G401.6 (cell line): ENCODE measurements at regions not wholly inside any gene's neighbourhood (a gene's known extent, or its start where the extent isn't known, plus 50 kb on each side); places are given as distances from the start of the nearest gene placed in this dataset.

Source experiments
- FAIRE-seq: peaks from 2 replicates; lab custom pipeline; 2012; peaks lifted over from hg19 to GRCh38; lab: Jason Lieb, UNC

DNA sequence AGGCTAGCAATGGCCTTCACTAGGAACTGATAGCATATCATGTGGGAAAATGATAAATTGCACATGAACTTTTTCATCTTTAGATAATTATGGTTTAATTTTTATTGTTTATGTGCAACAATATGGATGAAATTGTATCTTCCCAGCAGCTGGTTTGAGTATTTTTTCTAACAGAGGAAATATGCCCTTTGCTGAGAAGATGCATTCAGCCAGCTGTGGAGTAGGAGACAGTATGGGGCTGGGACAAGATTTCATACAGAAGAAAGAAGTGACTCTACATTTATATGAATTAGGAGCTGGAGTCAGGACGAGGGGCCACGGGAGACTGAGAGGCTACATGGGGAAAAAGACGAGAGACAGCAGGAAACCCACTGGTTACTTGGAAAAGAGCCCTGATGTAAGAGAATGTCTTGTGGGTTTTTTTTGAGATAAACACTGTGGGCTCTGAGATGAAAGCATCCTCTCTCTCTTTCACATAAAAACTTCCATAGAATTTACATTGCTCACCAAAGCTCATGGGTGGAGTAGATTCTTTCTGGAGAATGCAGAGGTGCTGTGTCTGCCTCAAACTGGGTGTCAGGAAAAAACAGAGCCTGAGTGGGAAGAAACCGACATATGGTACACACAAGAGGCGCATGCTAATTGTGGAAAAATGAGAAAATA, 115.2 kb upstream of the PDZRN3 start:
- FAIRE-seq: no peak

DNA sequence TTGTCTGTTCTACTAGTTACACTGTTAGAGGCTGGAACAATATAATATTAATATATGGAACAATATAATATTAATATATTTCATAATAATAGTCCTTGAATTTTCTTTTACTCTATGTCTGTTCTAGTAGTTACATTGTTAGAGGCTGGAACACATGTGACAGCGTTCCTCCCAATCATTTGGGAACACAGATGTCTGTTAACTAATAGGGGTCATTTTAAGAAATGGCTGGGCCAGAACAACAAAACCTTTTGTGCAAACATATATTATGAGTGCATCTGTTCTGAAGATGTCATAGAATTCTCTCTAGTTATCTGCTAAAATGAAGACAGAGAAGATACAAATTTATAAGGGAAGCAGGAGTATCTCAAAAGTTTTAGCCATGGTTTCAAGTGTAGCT, 114.0 kb upstream of the PDZRN3 start:
- no peak for FAIRE-seq

DNA sequence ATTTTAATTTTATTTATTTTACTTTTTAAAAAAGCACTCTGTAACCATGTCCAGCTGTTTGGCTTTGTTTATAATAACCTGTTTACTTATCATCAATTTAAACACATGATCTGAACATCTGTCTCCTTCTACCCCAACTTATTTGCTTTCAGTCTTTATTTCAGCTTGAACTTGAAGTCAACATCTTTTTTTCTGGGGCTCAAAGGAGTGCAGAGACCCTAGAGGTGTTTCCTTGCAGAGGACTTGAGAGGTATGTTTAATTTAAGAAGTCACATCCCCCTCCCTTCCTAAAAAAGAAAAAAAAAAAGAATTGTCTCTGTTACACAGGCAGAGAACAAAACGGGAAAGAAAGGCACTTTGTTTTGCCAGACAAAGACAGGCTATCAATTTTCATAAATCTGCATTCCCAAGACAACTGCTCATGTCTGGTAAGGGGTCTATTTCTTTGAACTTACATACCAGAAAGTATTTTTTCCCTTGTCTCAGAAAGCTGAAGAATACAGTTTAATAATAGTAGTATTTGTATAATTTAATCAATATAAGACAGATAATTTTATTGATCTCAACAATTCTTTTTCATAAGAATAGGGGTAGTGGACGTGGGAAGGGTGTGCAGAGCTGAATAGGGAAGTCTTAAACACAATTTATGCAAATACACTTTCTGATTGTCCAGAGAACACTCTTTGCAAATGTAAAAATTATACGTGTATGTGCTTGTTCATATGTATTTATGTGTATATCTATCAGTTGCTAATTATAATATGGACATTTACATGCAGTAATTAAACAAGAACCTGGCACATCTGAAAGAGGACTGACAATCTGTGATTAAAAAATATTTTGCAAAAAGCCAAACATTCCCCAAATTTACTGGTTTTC, 109.7 kb upstream of the PDZRN3 start:
- no peak for FAIRE-seq

DNA sequence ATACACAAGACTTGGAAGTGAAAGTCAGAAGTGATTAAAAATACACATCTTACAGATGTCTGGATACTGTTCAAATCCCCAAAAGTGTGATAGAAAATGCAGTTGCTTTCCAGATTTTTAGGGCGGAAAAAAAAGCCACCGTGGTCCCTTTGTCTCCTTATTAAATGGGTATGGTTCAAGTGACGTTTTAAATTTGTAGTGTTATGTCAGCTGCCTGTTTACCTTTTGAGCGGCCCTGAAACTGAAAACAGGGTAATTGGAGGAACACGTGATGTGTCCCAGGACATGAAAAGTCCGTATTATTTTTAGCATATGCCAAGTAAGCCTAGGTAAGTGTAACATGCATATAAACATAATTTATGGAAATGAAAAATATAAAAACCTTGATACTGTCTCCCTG, 109.0 kb upstream of the PDZRN3 start:
- FAIRE-seq: no peak

DNA sequence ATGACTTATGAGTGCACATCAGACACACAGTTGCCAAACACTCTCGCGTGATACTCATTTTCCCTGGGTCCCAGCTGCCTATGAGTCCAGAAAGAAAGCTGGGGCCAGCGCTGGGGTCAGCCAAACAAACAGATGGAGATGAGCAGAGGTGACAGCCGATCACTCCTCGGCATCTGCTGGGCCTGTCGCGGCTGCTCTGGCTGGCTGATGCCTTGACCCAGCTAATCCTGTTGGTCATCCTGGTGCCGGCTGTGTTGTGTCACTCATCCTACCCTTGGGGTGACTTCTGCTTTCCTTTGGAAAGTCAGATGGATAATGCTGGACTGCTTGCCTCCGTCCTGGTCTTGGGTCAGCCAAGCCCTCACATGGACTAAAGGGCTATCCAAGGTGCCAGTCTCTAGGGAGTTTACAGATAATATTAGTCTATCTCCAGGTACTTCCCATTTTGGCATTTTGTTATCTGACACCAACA, 105.3 kb upstream of the PDZRN3 start:
- FAIRE-seq: no peak

DNA sequence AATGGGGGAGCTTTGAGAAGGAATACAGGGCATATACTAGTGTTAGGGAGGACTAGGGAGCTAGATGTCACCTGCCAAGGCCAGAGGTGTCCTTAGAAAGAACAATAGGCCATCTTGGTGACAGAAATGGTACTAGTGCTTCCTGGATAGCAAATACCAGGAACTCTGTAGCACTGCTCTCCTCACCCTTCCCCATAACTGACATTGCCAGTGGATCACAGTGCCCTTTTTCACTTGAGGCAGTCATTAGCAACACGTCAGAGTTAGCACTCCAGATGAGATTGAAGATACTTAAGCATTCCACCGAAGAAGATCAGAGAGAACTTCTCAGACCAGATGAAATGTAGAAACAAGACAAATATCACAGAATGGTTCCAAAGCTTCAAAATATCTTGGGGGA, 103.1 kb upstream of the PDZRN3 start:
- no peak for FAIRE-seq

DNA sequence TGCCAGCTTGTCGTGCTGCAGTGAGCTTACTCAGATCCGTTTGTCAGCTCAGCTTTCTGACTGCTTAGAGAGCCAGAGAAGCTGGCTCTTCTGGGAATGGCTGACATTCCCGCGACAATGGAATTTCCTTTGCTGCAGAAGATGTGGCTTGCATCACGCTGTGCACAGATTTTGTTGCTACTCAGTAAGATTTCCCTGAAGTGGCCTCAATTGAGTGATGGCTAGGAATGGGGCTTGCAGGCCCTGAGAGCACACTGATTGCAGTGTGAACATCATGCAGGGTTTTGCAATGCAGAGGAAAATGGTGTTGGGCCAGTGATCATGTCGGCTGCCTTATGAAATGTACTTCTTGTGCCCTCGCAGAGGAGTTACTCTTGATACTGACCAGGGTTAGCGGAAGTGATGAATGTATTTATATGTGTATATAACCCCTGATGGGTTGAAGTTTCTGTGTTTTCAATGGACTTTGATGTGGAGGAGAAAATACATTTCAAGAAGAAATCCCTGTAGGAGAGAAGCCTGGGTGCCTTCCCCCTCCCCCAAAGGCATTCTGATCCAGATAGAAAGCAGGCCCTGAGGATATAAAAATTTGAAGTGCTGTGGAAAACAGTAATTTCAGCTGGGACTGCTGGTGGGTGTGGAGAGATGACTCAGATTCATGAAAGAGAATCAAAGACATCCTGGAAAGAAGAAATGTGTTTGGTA, 102.5 kb upstream of the PDZRN3 start:
- no peak for FAIRE-seq

DNA sequence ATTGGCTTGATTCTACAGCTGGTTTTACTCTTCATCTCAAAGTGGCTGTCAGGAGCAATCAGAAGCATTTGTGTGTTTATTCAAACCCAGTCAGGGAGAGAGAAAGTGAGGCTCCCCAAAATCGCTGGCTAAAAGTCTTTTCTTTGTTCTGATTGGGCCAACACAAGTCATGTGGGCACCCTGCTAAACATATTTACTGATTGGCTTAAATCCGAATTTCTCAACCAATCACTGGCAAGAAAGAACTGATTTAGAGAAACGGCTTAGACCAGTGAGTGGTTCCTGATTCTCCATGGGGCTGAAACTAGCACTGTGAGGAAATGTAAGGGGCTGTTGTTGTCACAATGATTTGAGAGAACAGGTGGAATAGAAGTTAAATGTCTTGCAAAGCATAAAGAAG, 98.9 kb upstream of the PDZRN3 start:
- no peak for FAIRE-seq

DNA sequence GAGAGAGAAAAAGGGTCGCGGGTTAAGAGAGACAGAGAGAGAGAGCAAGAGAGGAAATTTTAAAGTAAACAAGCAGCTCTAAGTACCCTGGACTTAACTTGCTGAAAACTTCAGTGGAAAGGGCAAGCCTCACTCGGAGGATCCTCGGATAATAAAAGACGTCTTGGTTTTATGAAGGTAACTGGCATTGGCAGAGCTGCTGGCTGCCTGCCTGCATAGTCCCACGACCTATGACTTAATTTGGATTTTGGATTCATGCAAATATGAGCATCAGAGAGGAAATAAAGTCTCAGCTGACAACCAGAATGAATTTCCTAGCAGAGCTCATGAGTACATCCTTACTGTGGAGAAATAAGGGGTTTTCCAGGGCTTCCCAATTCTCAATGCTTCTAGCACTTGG, 95.1 kb upstream of the PDZRN3 start:
- FAIRE-seq: no peak

DNA sequence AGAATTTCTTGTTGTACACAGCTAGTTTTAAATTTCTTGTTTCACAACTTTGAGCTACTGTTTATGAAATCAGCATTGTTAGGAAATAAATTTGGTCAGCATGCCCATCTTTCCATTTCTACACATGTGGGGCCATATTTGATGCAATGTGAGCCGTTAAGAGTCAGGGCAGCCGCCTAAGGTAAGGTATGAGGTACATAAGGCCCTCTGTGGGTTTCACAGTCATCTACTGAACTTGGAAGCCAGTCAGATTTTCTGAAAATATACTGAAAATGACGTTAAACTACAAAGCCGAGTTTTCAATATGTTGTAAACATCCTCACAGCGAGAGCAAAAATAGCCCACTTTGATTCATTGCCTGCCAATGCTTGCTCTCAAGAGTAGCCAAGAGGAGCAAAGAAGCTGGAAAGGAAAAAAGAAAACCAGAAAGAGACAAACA, 94.7 kb upstream of the PDZRN3 start:
- no peak for FAIRE-seq

DNA sequence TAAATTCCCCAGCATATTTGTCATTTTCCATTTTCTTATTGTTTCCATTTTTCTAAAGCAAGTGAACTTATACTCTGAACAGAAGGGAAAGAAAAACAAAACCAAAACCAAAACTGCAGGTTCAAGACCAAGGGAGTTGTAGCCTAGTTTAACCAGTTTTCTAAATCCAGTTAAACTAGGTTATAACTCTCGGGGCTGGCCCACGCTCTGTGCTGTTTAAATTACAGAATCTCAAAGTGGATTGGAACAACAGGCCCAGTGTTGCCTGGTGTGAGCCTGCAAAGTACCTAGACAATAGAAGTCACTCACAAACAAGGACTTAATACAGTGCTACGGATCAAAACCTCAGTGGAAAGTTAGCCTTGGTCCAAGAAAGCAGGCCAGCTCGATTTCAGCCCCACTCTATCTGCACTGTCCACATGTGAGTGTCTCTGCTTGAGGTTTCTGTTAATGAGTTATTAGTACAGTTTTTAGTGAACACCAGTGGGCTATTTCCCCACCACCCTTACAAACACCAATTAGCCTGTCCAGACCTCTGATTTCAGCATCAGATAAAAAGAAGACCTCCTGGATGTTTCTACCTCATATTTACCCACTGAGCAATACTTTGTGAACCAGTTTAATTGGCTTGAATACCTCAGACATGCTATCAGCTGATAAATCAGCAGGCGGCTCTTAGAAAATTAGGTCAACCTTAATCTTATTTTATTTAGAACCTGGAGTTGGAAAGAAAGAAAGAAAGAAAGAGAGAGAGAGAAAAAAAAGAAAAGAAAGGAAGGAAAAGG, 93.8 kb upstream of the PDZRN3 start:
- no peak for FAIRE-seq

DNA sequence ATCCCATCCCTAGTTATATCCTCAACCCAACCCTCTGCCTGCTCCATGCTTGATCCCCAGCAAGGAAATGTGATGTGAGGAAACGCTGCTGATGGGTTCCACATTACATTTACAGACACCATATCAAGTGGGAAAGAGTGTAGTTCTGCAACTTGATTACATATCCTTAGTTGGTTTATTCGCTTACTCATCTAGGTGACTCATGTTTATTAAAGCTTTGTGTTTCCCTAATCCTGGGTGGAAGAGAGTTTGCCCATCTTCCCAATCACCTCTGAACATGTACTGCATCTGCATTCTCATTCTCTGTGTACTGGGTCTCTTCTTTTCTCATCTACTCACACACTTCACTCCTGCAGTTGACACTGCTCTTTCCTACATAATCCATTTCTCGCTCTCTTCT, 91.7 kb upstream of the PDZRN3 start:
- no peak for FAIRE-seq

DNA sequence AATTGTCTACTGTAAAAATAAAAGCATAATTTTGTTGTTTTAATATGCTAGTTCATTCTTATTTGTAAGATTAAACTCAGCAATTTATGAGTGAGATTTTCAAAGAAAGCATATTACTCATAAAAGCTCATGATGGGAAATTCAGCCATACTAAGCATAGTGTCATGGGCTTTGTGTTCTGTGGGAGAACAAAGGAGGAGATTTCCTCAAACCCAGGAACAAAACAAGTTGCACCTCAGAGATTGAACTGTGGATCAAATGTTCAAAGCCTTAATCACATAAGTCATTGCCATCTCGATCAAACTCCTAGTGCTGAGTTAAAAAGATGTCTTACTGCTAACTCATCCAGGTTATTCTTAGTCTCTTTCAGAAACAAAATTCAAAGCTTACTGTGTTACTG, 85.6 kb upstream of the PDZRN3 start:
- FAIRE-seq: no peak

DNA sequence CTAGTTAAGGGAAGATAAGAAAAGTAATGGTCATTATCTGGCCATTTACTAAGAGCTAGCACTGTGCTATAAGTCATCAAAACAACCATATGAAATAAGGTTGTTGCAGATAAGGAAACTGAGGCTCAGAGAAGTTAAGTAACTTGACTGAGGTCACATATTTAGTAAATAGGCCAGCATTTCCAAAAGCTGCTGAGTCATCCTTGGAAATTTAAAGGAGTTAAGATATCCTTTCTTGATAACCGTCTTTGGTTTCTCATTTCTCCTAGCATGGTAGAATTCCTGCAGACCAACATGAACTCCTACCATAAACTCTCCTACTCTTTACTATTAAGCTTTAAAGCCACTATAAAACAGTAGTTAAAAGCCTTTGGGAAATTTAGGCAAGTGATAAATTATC, 85.0 kb upstream of the PDZRN3 start:
- FAIRE-seq: no peak

DNA sequence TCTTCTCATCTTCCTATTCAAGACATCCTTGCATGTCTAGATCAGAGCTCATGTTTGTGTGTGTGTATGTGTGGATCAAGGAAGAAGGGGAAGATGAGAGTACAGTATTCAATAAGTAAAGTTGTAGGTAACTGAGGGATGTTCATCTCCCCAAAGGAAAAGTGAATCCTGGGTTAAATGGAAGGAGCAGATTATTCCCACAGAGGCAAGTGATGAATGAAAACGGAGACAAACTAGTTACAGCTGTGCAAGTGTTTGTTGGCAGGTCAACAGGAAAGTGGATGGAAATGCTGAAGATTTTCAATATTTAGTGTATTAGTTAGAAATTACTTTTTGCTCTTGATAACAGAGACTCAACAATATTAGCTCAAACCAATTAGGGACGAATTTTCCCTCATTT, 84.2 kb upstream of the PDZRN3 start:
- no peak for FAIRE-seq

DNA sequence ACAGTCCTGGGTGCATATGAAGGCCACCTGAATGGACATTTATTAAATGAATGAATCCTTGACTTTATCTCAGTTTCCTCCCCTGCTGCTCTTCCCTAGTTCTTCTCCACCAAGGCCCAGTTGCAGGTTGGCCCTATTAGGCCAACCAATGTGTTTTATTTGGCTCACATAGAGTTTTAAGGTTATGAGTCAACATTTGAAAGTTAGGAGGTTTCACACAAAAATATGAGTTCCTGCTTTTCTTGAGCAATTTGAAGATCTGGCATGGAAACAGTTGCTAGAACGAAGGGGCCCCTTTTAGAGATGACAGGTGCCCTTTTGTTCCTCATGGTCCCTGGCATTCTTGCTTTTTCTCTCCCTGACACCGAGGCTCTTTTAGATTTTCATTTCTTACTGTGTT, 83.0 kb upstream of the PDZRN3 start:
- FAIRE-seq: no peak

DNA sequence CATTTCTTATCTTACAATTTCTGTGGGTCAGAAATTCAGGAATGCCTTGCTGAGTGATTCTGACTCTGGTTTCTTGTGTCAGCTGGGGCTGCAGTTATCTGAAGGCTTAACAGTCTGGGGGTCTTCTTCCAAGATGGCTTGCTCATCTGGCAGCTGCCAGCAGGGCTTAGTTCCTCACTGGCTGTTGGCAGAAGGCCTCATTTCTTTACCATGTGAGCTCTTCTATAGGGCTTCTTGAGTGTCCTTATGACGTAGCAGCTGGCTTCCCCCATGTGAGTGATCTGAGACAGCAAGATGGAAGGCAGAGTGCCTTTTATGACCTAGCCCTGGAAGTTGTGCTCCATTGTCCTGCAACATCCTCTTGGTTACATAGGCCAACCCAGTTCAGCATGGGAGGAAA, 82.0 kb upstream of the PDZRN3 start:
- FAIRE-seq: no peak

DNA sequence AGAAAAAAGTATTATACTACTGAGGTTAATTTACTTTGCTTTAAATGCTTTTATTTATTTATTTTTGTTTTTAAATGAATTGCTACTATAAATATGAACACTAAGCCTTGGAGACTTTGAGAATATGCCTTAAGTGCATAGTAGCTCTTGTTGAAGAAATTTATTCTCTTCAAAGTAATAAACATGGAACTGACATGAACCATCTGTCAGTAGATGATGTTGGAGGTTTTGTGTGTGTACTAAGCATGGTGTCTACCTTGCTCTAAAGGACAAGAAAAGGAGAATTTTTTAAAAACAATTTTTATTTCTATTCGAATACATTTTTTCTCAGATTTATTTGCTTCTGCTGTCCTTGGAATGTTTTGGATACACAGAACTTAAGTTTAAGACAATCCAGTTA, 81.1 kb upstream of the PDZRN3 start:
- FAIRE-seq: no peak

DNA sequence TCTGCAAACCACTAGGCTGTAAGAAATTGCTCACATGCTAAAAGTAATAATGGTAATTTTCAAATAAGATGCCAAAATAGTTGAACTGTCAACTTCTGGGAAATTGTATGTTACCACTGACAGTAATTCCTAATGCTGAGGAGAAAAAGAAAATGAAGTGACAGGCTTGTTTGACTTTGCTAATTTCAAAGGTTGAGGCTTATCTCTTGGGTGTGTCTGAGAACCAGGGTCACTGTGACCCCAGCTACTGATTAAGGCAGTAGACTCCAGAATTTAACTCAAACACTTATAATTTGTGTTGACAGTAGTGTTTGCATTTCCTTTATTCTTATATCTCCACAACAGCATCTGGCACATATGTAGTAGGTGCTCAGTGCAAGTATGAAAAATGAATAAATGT, 74.6 kb upstream of the PDZRN3 start:
- no peak for FAIRE-seq

DNA sequence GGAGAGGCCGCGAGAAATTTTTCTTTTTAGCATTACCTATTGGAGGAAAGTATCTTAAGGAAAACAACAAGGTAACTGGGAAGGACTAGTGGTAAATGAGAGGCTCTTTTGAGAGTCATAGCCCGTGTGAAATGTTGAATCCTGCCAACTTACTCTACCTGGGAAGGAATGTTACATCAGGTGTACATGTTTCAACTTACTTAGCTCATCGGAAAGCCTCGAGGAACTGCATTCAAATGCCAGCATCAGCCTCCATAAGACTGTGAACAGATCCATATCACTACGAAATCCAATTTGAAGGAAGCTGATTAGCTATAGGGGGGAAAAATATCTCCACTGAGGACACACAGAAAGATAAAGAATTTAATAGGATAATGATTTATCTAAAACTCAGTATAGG, 72.3 kb upstream of the PDZRN3 start:
- FAIRE-seq: no peak

DNA sequence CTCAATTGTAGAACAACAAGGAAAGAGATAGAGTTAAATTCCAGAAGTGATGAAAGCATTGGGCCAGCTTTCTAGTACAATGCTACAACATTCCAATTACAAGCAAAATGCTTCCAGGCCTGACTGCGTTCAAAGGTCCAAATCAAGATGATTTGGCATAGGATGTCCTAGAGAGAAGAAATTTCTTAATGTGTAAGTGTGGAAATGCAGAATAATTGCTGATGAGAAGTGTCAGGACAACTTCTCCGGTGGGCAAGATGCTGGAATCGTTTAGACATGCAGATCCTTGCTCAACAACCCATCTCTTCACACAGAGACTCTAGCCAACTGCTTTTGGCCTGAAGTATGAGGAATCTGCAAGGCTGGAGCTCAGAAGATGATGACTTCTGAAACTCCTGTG, 71.1 kb upstream of the PDZRN3 start:
- FAIRE-seq: no peak

DNA sequence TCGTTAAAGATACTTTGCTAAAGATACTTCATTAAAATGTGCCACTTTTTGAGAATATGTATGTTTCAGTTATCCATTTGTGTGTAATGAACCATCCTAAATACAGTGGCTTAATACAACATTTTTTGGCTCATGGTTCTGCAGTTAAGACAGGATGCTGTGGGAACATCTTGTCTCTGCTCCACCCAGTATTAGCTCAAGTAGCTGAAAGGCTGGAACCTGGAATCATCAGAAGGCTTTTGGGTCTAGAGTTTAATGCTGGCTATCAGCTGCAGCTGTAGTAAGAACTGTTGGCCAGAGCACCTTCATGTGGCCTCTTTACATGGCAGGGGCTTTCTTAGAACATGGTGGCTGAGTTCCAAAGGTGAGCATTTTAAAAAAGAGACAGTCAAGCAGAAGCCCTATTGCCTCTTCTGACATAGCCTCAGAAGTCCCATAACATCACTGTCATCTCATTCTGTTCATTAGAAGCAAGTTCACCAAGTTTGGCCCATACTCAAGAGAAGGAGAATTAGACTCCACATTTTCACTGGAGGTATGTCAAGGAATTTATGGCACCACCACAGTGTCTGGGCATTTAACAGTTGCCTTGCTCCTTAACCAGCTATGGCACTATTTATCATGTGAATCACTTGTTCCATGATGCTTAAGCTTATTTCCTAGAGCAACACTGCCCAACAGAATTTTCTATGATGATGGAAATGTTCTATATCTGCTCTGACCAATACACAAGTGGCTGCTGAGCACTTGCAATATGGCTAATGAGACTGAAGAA, 70.4 kb upstream of the PDZRN3 start:
- no peak for FAIRE-seq
